GM19395 (cell line): ENCODE measurements at regions not wholly inside any gene's neighbourhood (a gene's known extent, or its start where the extent isn't known, plus 50 kb on each side); places are given as distances from the start of the nearest gene placed in this dataset.
"Not testable (repeated sequence)": the region's sequence is repeated elsewhere in the genome, so short reads cannot be mapped to it uniquely, and the experiment has no call there.

ENCODE experiments used
- ATAC-seq: cut with Tn5 transposase; IDR thresholded peaks from one replicate; pipeline ENCODE4 v1.9.1; 2021; ENCODE audit warnings: mild to moderate bottlenecking, moderate library complexity; ENCODE audit not compliant: unreplicated experiment

DNA sequence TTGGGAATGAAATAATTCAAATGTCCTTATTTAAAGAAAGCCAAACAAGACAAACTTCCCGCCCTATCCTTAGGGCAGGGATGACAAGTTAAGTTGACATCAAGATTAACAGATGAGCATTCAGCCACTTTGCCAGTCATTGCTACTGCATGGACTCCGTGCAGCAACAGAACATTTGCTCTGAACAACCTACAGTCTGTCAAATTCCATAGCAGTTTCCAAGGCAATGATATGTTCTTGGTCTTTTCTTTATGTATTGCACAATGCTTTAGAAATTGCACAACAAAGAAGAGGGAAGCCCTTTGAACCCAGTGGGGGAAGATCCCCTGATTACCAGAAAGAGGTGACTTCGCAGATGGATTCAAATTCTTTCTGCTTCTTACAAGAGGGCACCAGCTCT lies 269.8 kb downstream of the BCAT1 start:
- ATAC-seq = no peak

DNA sequence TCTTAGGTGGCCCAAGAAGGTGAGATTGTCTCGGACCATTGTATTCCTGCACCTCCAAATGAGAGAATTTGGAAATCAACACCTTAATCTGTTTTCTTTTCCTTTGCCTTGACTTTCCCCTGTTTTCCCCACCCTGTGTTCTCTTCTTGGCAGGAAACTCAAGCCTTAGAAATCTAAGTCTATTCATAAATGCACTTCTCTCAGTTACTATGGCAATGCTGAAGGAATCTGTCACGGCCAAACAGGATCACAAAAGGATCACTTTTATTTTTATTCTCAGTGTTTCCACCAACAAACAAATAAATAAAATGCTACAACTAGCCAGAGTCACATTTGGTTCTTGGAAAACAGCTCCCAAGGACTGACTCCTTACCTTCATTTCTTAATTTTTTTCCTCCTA lies 270.5 kb downstream of the BCAT1 start:
- ATAC-seq = no peak

DNA sequence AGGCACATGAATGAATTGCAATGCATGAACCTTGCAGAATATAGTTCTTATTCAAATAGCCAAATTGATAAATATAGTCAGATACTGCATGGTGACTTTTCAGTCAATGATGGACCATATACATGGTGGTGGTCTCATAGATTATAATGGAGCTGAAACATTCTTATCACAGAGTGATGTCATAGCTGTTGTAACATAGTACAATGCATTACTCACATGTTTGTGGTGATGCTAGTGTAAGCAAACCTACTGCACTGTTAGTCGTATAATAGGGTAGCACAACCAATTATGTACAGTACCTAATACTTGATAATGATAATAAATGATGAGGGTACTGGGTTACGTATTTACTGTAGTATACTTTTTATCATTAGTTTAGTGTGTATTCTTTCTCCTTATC lies 280.3 kb downstream of the BCAT1 start:
- ATAC-seq = no peak

DNA sequence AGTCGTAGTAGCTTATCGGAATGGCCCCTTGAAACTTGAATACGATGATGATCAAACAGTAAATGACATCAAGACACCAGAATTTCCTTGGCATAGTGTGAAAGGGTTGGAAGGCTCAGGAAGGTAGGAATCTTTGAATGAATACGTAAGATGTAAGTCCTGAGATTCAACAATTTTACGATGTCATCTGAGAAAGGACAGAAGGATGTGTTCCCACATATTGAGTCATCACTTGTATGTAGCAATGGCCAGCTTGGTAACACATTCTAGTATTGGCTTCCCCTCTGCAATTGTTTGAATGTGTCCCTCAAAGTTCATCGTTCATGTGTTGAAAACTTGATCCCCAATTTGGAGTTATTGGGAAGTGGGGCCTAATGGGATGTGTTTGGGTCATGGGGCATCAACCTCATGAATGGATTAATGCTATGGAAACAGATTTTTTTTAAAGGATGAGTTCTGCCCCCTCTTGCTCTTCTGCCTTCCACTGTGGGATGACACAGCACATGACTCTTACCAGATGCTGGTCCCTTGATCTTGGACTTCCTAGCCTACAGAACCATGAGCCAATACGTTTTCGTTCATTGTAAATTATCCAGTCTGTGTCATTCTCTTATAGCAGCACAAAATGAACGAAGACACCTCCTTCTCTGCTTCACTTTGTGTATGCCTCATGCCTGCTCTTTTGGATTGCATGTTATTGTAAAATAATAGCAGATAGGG lies 284.6 kb downstream of the BCAT1 start:
- ATAC-seq = no peak

DNA sequence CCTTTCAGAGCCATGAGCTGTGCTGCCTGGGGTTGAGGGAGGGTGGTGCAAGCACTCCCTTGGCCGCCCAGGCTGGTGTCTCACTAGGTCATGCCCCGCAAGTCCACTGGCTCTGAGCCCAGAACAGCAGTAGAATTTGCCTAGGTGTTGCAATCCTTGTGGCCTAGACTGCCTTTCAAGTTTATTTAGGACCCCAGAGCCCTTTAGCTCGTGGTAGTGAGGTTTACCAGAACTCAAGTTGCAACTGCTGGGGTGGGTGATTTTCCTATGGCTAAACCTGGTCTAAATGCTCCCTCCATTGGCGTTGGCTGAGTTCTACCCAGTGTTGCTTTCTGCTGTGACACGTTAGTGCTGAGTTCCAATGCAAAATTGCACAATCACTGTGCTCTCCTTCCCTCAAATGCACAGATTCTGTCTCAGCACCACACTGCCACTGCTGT lies 287.2 kb downstream of the BCAT1 start:
- no peak for ATAC-seq

DNA sequence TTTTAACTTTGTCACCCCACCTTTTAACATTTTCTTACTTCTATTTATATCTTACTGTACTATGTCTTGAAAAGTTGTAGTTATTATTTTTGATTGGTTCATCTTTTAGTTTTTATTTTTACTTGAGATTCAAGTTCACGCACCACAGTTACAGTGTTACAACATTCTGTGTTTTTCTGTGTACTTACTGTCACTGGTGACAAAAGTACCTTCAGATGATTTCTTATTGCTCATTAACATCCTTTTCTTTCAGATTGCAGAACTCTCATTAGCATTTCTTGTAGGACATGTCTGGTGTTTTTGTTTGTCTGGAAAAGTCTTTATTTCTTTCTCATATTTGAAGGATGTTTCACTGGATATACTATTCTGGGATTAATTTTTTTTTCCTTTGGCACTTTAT lies 289.9 kb downstream of the BCAT1 start:
- ATAC-seq = no peak

DNA sequence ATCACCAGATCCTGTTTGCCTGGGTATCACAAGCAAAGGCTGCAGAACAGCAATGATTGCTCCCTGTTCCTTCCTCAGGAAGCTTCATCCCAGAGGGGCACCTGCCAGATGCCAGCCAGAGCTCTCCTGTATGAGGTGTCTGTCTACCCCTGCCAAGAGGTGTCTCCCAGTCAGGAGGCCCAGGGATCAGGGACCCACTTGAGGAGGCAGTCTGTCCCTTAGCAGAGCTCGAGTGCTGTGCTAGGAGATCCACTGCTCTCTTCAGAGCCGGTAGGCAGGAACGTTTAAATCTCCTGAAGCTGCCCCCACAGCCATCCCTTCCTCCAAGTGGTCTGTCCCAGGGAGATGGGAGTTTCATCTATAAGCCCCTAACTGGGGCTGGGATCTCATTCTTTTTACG lies 294.6 kb downstream of the BCAT1 start:
- not testable (repeated sequence) for ATAC-seq

DNA sequence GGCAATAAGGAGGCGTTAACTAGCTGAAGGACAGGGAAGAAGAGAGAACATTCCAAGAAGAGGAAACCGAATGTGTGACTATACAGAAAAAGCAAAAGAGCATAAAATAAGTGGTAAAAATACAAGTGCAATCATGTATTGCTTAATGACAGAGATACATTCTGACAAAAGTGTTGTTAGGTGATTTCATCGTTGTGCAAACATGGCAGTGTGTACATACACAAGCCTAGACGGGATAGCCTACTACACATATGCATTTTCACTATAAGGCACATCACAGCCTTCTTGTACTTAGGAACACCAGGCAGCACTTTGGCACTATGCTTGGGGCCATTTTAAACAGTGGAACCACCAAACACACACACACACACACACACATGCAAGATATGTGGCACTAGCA lies 299.3 kb downstream of the BCAT1 start:
- ATAC-seq = no peak

DNA sequence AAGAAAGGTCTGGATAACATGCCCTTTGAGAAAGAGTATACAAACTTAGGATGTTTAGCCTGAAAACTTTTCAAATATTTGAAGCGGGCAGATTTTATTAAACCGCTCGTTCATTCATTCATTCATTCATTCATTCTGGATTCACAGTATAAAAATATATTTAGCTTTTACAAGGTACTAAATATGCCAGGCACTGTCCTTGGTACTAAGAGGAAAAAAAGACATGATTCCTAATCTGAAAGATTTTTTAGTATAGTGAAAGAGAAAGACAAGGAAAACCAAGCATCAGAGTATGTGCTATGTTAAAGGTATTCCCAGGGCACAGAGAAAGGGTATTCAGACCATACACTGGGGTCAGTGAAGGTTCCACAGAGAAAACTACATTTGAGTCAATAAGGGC lies 299.7 kb downstream of the BCAT1 start:
- ATAC-seq = no peak

DNA sequence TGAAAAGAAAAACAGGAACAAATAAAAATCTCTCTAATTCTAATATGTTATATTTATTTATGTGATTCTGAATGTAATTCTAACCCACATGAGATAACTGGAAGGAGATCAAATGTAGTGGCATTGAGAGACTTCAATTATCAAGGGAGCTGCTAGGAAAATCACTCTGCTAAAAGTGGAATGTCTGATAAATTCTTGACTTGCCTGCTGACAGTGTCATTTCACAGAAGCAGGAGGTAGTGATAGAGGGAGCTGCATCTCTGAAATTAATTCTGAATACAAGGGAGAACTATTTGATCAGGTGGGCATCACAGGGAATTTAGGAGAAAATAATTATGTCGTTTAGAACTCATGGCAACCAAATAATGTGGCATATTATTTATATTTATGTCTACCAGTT lies 303.6 kb downstream of the BCAT1 start:
- no peak for ATAC-seq

DNA sequence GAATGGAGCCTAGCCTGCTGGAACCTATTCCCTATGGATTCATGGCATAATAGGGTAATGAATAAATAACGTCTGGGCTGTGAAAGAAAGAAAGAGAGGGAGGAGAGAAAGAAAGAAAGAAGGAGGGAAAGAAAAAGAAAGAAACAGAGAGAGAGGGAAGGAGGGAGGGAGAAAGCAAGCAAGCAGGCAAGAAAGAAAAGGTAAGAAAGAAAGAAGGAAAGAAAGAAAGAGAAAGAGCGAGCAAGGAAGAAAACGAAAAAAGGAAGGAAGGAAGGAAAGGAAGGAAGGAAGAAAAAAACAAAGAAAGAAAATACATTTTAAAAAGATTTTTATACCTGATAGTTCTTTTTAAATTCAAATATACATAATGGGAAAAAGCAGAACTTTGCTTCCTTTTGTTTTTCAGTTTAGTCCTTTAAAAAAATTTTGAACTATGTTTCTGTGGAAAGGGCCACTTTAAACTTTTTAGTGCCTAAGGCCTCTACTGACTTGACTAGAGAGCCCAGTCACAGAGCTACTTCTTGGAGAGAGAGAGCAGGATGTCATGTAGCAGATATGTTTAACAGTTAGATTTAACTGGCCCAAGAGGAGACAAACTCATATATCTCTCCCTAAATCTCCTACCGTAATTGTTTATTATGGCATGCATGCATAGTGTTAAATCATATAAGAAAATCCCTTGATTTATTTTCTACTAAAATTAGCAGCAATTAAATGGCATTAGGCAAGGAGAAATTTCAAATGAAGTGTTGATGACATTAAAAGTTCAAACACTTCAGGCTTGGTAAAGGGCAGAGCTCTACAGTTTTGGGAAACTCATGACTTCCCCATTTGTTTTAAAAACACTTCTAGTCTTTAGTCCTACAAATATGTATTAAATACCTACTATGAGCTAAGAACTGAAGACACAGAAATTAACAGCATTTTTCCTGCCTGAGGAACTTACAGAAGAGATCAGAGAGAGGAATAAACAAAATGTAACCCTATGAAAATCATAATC lies 305.5 kb downstream of the BCAT1 start:
- no peak for ATAC-seq

DNA sequence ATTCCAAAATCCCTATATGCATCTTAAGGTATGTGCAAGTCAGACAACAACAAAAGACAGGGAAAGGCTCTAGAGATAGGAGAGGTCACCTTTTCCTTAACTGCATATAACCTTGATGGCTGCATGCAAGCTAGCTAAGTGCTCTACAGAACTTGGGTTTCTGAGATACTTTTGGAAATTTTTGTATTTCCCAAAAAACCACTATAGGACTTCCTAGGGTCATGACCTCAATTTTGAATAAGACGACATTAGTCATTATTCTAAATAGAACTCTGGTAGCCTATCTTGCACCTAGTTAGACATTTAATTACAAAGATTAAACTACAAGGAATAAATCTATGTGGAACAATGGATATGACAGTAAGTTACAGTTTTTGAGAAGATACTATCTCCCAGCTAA lies 309.3 kb downstream of the BCAT1 start:
- no peak for ATAC-seq

DNA sequence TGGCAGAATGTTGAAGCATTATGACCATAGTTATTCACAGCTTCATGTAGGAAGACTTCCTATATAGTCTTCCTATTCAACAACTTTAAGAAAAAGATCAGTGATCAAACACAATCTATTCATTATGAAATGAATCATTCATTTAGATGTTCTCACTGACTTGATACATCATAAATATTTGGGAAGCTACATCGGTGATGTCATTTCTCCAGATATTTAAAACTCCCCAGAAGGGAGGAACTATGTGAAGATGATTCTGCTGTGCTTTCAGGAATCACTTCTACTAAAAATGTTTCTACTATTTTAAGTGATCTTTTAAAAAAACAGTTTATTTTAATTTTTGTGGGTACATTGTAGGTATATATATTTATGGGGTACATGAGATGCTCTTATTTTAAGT lies 316.4 kb downstream of the BCAT1 start:
- ATAC-seq = no peak

DNA sequence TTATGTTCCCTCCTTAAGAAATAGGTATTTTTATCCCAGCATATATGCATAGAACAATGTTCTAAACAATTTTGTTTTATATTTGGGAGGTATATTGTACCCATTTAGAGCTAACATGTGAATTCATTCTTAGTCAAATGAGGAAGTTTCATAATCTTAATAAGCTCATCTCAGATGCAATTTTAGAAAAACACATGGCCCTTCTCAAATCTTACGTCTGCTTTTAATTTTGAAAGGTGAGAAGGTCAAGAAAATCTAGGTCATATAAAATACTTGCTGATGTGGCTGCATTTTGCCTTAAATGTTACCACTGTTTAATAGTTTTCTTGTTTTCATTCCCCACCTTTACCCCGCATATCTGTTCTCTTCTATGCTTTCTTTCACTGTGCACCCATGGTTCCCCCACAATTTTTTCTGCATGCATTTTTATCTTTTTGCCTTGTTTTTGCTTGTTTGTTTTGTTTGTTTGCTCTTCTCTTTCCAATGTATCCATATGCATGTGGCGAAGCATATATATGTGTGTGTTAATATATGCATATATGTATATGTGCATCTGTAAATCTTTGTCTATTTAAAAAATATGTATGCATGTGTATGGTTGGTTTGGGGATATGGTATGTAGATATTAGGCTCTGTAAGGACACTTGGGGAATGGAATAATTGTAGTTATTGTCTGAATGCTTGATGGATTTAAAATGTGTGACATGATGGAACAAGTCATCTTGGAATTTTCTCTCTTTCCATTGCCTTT lies 317.1 kb downstream of the BCAT1 start:
- no peak for ATAC-seq

DNA sequence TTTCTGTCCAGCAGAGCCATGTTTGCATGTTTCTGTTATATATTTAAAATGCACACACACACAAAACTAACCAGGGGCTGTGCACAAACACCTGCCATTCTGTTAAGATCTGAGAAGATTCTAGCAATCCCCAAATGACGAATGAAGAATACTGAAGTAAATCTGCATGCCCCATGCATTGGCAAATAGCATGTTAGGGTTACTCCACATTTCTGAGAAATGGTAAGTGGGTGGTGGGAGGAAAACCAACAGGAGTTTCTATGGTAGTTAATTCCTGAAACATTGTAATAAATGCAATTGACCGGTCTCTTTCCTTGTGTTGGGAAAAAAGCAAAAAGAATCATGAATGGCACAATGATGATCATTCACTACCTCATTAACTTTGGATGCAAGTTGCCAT lies 318.0 kb downstream of the BCAT1 start:
- no peak for ATAC-seq

DNA sequence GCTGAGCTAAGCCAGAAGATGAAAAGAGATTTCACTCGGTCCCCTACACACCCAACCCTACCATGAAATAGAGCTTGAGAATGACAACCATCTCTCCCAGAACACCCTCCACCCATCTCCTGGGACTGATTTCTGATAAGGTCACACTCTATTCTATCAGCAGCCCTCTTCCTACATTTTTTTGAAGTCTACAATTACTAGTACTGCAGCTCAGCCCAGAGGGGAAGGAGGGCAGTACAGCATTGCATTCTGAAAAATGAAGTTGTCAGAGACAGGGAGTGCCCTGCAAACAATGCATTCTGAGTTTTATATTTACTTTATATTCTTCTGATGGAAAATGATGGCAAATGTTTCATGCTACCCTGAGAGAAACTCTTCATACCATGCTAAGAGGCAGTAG lies 318.5 kb downstream of the BCAT1 start:
- ATAC-seq = no peak

DNA sequence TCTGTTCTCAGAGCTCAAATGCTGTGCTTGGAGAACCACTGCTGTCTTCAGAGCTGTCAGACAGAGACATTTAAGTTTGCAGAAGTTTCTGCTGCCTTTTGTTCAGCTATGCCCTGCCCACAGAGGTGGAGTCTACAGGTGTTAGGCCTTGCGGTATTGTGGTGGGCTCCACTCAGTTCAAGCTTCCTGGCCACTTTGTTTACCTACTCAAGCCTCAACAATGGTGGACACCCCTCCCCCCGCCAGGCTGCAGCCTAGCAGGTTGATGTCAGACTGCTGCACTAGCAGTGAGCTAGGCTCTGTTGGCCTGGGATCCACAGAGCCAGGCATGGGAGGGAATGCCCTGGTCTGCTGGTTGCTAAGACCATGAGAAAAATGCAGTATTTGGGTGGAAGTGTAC lies 323.8 kb downstream of the BCAT1 start:
- ATAC-seq = no peak

DNA sequence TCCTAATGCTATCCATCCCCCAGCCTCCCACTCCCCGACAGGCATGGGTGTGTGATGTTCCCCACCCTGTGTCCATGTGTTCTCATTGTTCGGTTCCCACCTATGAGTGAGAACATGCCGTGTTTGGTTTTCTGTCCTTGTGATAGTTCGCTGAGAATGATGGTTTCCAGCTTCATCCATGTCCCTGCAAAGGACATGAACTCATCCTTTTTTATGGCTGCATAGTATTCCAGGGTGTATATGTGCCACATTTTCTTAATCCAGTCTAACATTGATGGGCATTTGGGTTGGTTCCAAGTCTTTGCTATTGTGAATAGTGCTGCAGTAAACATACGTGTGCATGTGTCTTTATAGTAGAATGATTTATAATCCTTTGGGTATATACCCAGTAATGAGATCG lies 328.9 kb downstream of the BCAT1 start:
- not testable (repeated sequence) for ATAC-seq

DNA sequence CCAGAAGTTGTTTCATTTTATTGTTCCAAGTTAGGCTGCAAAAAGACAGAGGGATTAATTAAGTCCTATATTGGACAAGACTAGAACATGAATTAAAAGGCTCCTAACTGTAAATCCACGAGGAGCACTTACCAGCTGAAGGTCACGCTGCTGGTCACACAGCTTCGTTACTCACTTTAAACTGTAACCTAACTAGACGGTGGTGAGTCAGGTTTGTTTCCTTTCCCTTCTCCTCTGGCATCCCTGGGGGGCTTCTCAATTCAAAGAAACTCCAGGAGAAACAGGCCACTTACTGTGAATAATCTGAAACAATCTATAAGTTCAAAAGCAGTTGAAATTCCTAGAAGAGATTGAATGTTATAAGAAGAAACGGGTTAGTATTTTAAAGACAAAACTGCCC lies 331.4 kb downstream of the BCAT1 start:
- ATAC-seq = no peak

DNA sequence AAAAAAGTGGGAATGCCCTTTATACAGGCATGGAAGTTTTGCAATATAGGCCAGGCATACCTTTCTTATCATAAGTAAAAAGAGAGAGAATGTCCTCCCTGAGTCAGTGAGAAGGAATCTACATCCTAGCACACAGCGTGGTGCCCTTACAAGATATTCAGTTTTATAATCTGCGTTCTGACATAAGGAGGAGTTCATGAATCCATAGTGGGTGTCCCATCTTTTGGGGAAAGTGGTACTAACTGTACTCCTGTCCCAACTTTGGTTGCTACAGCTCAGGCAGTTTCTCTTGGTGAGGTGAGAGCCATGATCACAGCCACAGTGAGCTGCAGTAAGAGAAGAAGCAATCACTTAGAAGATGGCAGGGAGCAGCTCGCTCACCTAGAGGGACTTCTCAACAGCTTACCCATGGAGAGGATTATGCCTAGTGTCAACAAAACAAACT lies 332.9 kb downstream of the BCAT1 start:
- ATAC-seq = no peak

DNA sequence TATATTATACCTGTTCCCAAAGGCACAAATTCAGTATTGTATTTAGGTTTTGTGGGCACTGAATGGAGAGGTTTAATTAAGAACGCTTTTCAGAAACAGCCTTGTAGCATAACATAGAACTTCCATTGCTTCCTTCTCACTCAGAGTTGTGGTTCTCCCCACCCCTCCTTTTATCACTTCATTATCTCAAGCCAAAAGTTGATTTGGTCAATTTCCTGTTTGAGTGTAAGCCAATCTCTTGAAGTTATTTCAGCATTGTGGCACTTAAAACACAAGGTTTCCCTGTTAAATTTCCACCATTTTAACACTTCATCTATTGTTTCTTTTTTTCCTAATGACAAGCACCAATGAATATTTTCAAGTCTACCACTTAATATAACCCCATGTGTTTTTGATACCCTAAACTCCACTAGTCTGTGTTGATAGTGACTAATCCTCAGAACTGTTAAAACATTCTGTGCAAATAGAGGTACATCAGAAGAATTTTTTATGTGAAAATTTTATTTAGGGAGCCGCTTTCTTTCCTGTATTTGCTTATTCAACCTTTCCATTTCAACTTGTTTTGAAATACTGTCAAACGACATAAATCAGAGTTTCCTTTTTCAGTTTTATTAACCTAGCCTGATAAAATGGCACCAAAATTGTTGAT lies 340.1 kb downstream of the BCAT1 start:
- no peak for ATAC-seq
